ENCODE measurements at regions not wholly inside any gene's neighbourhood (a gene's known extent, or its start where the extent isn't known, plus 50 kb on each side); places are given as distances from the start of the nearest gene placed in this dataset.
"Not testable (repeated sequence)": the region's sequence is repeated elsewhere in the genome, so short reads cannot be mapped to it uniquely, and the experiment has no call there.

DNA sequence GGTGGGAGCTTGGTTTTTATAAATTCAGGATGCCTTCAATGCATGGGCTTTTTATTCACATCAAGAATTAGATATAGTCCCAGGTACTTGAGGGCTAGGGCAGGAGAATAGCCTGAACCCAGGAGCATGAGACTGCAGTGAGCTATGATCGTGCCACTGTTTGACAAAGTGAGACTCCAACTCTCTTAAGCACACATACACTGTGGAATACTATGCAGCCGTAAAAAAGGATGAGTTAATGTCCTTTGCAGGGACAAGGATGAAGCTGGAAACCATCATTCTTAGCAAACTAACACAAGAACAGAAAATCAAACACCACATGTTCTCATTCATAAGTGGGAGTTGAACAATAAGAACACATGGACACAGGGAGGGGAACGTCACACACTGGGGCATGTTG lies 470.0 kb downstream of the SETD4 start:
- not testable (repeated sequence) for DNase-seq

DNA sequence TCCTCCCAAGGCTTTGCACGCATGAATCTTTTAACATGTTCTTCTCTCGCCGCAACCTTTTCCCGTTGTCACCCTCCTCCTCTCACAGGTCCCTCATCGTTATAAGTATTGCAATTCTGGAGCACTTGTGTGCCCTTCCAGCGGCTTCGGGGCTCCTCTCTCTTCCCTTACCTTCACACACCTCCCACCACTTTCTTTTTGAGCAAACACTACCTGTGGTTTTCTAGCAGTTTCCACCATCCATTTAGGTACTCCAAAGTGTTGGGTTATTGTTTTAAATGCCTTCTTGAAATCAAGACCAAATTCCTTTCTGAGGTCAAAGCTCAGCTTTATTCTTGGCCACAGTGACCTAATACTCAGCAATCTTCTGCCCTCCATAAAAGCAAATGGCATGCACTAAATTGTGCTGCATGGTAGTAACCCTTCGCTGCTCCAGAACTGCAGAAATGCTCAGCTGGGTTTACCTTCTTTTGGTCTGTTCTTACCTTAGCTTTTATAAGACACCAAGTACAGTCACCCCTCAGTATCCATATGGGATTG lies 472.4 kb downstream of the SETD4 start:
- no peak for DNase-seq

DNA sequence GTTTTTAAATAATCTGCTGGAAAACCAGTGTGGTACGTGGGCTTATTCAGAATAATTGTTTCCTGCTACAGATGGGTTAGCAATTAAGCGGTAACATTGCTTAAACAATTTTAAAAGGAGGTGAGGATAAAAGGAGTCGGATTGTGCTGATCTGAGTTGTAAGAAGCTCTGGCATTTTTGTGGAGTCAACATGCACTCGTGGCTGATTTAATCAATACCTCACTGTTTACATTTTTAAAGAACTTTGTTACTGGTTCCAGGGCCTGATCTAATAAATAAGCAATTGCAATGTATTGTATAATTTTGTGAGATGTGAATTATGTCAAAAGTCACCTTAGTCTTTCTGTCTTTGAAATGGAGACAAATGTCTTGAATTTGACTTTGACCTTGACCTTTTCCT lies 474.0 kb downstream of the SETD4 start:
- DNase-seq = no peak

DNA sequence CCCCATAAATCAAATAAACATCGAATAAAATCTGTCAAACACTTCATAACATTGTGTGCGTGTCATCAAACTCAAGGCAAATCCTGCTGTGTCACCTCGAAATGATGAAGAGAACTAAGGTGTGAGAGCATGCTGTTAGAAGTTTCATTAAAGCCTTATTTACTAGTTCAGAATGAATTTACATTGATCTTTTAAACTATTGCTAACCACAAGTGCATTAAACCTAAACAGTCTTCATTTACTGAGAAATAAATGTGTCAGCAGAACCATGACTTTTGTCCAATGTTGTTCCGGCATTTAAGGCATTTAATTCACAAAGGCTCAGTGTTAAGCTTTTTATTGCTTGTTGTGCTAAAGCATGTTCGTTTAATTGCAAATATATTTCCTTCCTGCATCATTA lies 474.4 kb downstream of the SETD4 start:
- DNase-seq = no peak

GRCh38 chr21:35585155-35585554 lies 475.2 kb downstream of the SETD4 start:
- DNase-seq = no peak

DNA sequence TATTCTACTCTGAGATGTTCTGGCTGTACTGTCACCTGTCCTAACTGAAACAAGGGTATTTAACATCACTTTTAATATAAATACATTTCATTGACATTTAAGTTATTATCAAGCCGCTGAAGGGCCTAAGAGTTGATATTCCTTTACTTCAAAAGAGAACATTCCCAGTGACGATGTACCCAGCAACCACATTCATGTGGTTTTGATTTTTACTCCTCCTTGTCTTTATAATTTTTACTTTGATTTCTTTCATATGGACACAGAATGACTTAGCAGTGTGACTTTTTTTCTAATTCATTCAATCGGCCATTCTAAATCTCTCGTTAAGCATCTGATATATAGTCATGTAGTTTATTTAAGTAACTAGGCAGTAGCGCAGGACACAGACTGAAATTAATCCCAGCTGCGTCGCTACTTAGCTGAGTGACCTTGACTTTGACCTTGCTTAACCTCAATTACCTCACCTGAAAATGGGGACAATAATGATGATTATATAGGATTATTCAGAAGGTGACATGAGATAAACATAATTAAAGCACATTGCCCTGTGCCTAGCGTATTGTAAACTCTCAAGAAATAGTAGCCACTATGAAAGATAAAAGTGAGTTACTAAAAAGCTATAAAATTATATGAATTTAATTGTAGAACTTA lies 476.6 kb downstream of the SETD4 start:
- DNase-seq = no peak

DNA sequence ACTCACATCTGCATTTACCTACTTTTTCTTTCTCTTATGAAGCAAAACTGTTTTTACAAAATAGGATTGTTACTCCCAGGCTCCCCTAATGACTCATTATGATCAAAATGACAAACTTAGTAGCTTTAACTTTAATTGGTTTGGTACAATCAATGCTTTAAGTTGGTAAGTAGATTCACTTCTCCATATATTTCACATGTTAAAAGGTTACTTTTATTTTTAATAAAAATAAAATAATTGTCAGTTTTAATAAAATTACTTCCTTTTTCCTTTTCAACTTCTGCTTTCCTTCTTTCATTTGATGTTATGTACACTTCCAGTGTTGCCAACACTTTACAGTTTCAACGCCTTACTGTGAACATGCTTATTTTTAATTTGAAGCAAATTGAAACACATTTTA lies 477.6 kb downstream of the SETD4 start:
- DNase-seq = no peak

DNA sequence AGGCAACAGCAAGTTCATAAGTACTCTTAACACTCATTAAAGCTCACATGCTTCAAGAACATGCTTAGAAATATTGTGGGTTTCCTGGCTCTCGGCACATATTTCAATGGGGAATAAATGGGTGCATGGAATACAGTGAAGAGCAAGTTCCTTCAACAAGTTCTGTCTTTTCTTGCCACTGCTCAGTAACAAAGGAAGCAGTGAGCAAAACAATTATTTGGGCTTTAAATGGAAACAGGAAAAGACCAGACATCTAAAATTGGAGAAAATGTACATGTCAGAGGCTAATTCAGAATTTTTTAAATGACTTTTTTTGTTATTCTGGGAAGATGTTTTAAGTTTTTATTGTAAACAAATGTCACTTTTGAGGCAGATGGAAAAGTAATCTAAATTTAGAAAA lies 478.7 kb downstream of the SETD4 start:
- peak in 1 of 2 donors; percentile 3 for DNase-seq

GRCh38 chr21:35579520-35580293 lies 480.6 kb downstream of the SETD4 start:
- DNase-seq = no peak

- DNase-seq = no peak
Observed at GRCh38 chr21:35578831-35579471, 481.4 kb downstream of the SETD4 start.

GRCh38 chr21:35578347-35578782 lies 482.0 kb downstream of the SETD4 start:
- DNase-seq = no peak

- no peak for DNase-seq
Observed at GRCh38 chr21:35575280-35575915, 484.9 kb downstream of the SETD4 start.

DNA sequence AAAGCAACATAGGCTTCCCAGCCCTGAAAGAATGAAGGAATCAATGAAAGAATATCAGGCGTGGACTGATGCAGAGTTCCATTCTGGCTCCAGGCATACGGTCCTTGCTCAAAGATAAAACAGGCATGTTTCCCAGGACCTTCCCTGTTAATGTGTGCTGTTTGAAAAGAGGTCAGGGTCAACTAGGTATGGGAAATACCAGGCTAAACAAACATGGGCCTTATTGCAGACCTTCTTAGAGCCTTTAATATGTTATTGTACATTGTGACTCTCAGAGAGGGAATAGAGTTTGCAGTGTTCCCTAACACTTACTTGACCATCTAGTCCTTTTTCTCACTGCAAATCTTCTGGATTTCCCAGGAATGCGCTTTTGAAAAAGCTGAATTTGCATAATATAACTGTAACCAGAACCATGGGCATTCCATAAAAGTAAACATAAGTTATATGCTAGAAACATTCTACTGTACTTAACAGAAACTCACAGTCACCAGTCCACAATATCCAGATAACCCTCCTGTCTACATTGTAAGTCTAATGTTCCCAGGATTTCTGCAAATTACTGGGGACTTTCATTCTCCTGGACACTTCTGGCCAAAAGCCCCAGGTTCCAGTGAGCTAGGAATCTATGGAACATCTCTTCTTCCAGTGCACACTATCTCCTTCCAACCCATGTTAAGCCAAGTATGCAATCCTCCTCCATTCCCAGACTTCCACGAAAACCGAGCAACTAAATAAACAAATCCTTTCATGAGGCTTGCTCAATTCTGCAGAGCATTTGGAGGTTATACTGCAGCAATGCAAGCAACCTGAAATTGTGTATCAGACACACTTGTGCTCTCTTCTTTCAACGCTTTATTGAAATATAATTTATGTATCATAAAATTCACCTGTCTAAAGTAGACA lies 486.6 kb downstream of the SETD4 start:
- no peak for DNase-seq

DNA sequence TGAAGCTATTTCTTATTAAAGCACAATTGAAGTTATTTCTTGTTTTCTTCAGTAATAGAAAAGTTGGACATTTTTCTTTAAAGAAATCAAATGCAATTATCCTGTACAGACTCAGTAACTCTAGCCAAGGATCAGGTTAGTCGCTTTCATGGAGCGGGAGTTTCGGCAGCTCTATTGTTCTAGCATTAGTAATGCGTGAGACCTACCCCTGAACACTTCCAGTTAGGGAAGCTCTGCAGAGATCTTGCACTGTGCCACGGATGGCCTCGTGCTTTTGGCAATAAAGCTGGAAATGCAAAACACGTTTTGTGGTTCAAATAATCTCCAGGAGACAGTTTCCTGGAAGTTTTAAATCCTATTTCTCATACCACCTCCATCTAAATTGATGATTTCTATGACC lies 488.4 kb downstream of the SETD4 start:
- no peak for DNase-seq

GRCh38 chr21:35568643-35569042 lies 491.7 kb downstream of the SETD4 start:
- no peak for DNase-seq

GRCh38 chr21:35566874-35567273 lies 493.5 kb downstream of the SETD4 start:
- no peak for DNase-seq

- DNase-seq = no peak
Observed at GRCh38 chr21:35565204-35565611, 495.1 kb downstream of the SETD4 start.

DNA sequence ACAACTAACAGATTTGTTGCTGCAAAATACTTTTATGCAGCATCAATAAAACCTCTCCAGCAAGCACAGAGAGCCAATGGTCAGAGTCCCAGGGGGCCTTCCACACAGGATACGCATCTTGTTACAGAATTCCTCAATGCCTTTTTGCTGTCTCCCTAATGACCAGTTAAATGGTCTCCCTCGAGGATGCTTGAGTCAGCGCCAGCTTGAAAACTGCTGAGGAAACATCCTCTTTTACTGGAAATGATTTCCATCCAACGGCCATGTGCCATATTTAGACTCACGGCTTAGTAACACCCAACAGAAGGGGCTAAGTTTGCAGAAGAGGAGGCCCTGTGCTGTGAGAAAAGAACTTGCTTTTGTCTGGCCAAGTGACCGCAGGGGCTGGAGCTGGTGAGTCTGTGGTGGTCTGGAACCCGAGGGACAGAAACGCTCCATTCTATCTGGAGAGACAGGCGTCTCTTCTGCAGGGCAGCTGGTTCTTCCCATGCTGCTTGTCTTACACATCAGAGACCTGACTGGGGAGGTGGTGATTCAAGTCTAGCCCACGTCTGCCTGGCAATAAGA lies 496.4 kb downstream of the SETD4 start:
- DNase-seq = peak in 1 of 2 donors; percentile 27

- no peak for DNase-seq
Observed at GRCh38 chr21:35562876-35563275, 497.4 kb downstream of the SETD4 start.

- DNase-seq = no peak
Observed at GRCh38 chr21:35561116-35561515, 499.2 kb downstream of the SETD4 start.

- DNase-seq = no peak
Observed at GRCh38 chr21:35559829-35560225, 500.5 kb downstream of the SETD4 start.

Data from hippocampal formation (tissue), 2 donors.